H1 (cell line): ENCODE measurements at regions not wholly inside any gene's neighbourhood (a gene's known extent, or its start where the extent isn't known, plus 50 kb on each side); places are given as distances from the start of the nearest gene placed in this dataset.

Experiments
- CTCF ChIA-PET: fragments of 300-600 bp; sonication (Branson Sonifier 250); formaldehyde crosslinking; loops from one replicate; lab custom pipeline; 2021; ENCODE audit not compliant: partially characterized antibody; lab: Charles Lee
- POLR2A ChIA-PET: fragments of 300-600 bp; sonication (Branson Sonifier 250); formaldehyde crosslinking; loops from one replicate; lab custom pipeline; 2021; ENCODE audit warnings: inconsistent platforms; ENCODE audit not compliant: partially characterized antibody; lab: Charles Lee
- DNase-seq, 2 experiments: peaks; one replicate each; pipeline versions ENCODE4 v3.0.0 to v3.0.0-alpha.2; 2010 to 2022; ENCODE audit warnings: low spot score in 2 of 2, low read depth in 1 of 2, mixed read lengths in 1 of 2
- FAIRE-seq: peaks from 2 replicates; lab custom pipeline; 2011; peaks lifted over from hg19 to GRCh38; lab: Jason Lieb, UNC
- H2AFZ ChIP-seq: 2 replicates; pipeline ENCODE4 v1.8.1; 2012; ENCODE audit warnings: low read length, inconsistent platforms
- H2AK5ac ChIP-seq: 2 replicates; pipeline ENCODE4 v1.6.1; 2013; ENCODE audit warnings: low read depth, low read length
- H2BK120ac ChIP-seq: replicated peaks from 2 replicates; pipeline ENCODE3; 2013; ENCODE audit warnings: low read depth, low read length, inconsistent platforms
- H2BK12ac ChIP-seq: 2 replicates; pipeline ENCODE4 v1.6.1; 2013; ENCODE audit warnings: low read depth, low read length
- H2BK15ac ChIP-seq: 2 replicates; pipeline ENCODE4 v1.6.1; 2013; ENCODE audit warnings: low read length
- H2BK20ac ChIP-seq: 2 replicates; pipeline ENCODE4 v1.6.1; 2013; ENCODE audit warnings: low read length
- H2BK5ac ChIP-seq: 2 replicates; pipeline ENCODE4 v1.6.1; 2013; ENCODE audit warnings: low read depth, low read length
- H3K14ac ChIP-seq: 2 replicates; pipeline ENCODE4 v1.6.1; 2013; ENCODE audit warnings: inconsistent platforms; ENCODE audit not compliant: insufficient read length
- H3K18ac ChIP-seq: 2 replicates; pipeline ENCODE4 v1.6.1; 2013; ENCODE audit warnings: low read length; ENCODE audit errors: extremely low read depth
- H3K23ac ChIP-seq: 2 replicates; pipeline ENCODE4 v1.6.1; 2013; ENCODE audit warnings: inconsistent platforms; ENCODE audit not compliant: insufficient read length
- H3K23me2 ChIP-seq: 2 replicates; pipeline ENCODE4 v1.6.1; 2013; ENCODE audit warnings: low read depth, low read length
- H3K27ac ChIP-seq: 2 replicates; pipeline ENCODE4 v1.6.1; 2011; ENCODE audit warnings: low read depth, low read length, inconsistent platforms
- H3K27me3 ChIP-seq, 4 experiments: replicated peaks in 1 of 4; 1 replicate in 1 of 4; 2 replicates in 3 of 4; pipeline versions ENCODE4 v1.6.1 to v1.8.1; 2011 to 2013; ENCODE audit warnings: low read length in 3 of 4, mild to moderate bottlenecking in 3 of 4, inconsistent platforms in 2 of 4, mixed read lengths in 2 of 4, moderate library complexity in 1 of 4; ENCODE audit not compliant: control insufficient read depth in 3 of 4, insufficient read depth in 3 of 4; ENCODE audit errors: extremely low read depth in 1 of 4
- H3K36me3 ChIP-seq, 4 experiments: 2 replicates each; pipeline versions ENCODE4 v1.6.1 to v1.8.1; 2011 to 2013; ENCODE audit warnings: mild to moderate bottlenecking in 4 of 4, low read length in 3 of 4, moderate library complexity in 2 of 4, control low read depth in 1 of 4, inconsistent platforms in 1 of 4; ENCODE audit not compliant: insufficient read depth in 4 of 4, control insufficient read depth in 2 of 4
- H3K4ac ChIP-seq: replicated peaks from 2 replicates; pipeline ENCODE3; 2013; ENCODE audit warnings: low read length, low read depth, mixed read lengths, inconsistent platforms; ENCODE audit not compliant: insufficient read length
- H3K4me1 ChIP-seq, 4 experiments: replicated peaks in 1 of 4; 1 replicate in 1 of 4; 2 replicates in 3 of 4; pipeline versions ENCODE4 v1.6.1 to v1.8.1; 2011 to 2013; ENCODE audit warnings: low read length in 3 of 4, inconsistent platforms in 2 of 4, mixed read lengths in 1 of 4; ENCODE audit not compliant: insufficient read depth in 4 of 4, control insufficient read depth in 3 of 4
- H3K4me2 ChIP-seq, 2 experiments: 2 replicates each; pipeline versions ENCODE4 v1.6.1 to v1.8.1; 2011 to 2013; ENCODE audit warnings: low read depth in 2 of 2, low read length in 2 of 2, control low read depth in 1 of 2, inconsistent platforms in 1 of 2, mild to moderate bottlenecking in 1 of 2; ENCODE audit not compliant: insufficient read depth in 1 of 2
- H3K4me3 ChIP-seq, 4 experiments: fragments of 200-600, 300-600 bp in 1 of 4; sonication (generic), shearing (Covaris generic), sonication (Bioruptor Twin) in 1 of 4; 2 replicates each; pipeline versions ENCODE4 v1.5.1 to v1.8.1; 2011 to 2016; ENCODE audit warnings: low read length in 4 of 4, low read depth in 3 of 4, control low read depth in 2 of 4, inconsistent platforms in 2 of 4, mild to moderate bottlenecking in 2 of 4, mixed read lengths in 1 of 4, moderate library complexity in 1 of 4; ENCODE audit not compliant: insufficient read depth in 2 of 4; ENCODE audit errors: extremely low read depth in 1 of 4
- H3K56ac ChIP-seq: replicated peaks from 2 replicates; pipeline ENCODE3; 2013; ENCODE audit warnings: low read depth, mild to moderate bottlenecking, mixed read lengths, low read length, inconsistent platforms; ENCODE audit not compliant: insufficient read length
- H3K79me1 ChIP-seq: 2 replicates; pipeline ENCODE4 v1.6.1; 2013; ENCODE audit warnings: low read depth, low read length, control low read depth
- H3K79me2 ChIP-seq, 2 experiments: 2 replicates each; pipeline versions ENCODE4 v1.6.1 to v1.8.1; 2012 to 2013; ENCODE audit warnings: low read length in 2 of 2, mild to moderate bottlenecking in 2 of 2, inconsistent platforms in 1 of 2; ENCODE audit not compliant: insufficient read depth in 2 of 2, control insufficient read depth in 1 of 2
- H3K9ac ChIP-seq, 4 experiments: replicated peaks in 1 of 4; 1 replicate in 1 of 4; 2 replicates in 3 of 4; pipeline versions ENCODE4 v1.6.1 to v1.8.1; 2011 to 2013; ENCODE audit warnings: low read depth in 3 of 4, low read length in 3 of 4, control low read depth in 2 of 4, mild to moderate bottlenecking in 2 of 4, moderate library complexity in 2 of 4, inconsistent platforms in 1 of 4; ENCODE audit errors: extremely low read depth in 1 of 4
- H3K9me3 ChIP-seq, 2 experiments: 2 replicates each; pipeline versions ENCODE4 v1.6.1 to v1.8.1; 2012 to 2013; ENCODE audit warnings: mild to moderate bottlenecking in 2 of 2, moderate library complexity in 2 of 2, control low read depth in 1 of 2, inconsistent platforms in 1 of 2, low read depth in 1 of 2, low read length in 1 of 2, mixed read lengths in 1 of 2; ENCODE audit not compliant: insufficient read depth in 2 of 2
- H4K20me1 ChIP-seq, 2 experiments: replicated peaks in 1 of 2; 2 replicates each; pipeline versions ENCODE3 to v1.8.1; 2011 to 2013; ENCODE audit warnings: inconsistent platforms in 2 of 2, low read length in 2 of 2, mild to moderate bottlenecking in 1 of 2; ENCODE audit not compliant: insufficient read depth in 2 of 2, control insufficient read depth in 1 of 2
- H4K5ac ChIP-seq: 2 replicates; pipeline ENCODE4 v1.6.1; 2013; ENCODE audit warnings: low read length, low read depth, mixed read lengths, inconsistent platforms; ENCODE audit not compliant: insufficient read length
- H4K8ac ChIP-seq: 2 replicates; pipeline ENCODE4 v1.8.0; 2013; ENCODE audit warnings: mild to moderate bottlenecking, moderate library complexity, low read length, inconsistent platforms; ENCODE audit not compliant: insufficient read depth; ENCODE audit errors: extremely low read depth
- H4K91ac ChIP-seq: replicated peaks from 2 replicates; pipeline ENCODE3; 2013; ENCODE audit warnings: low read length, mixed read lengths, inconsistent platforms; ENCODE audit not compliant: insufficient read length
- BCL11A ChIP-seq, 2 experiments: IDR thresholded peaks; one replicate each; pipeline ENCODE4 v1.6.1; 2011; ENCODE audit warnings: low read depth in 2 of 2, low read length in 2 of 2, mild to moderate bottlenecking in 2 of 2
- CEBPB ChIP-seq: IDR thresholded peaks from 2 replicates; pipeline ENCODE4 v1.6.1; 2012; ENCODE audit warnings: low read depth, low read length
- CREB1 ChIP-seq: IDR thresholded peaks from 2 replicates; pipeline ENCODE4 v1.6.1; 2012; ENCODE audit warnings: inconsistent platforms
- CTBP2 ChIP-seq: IDR thresholded peaks from 2 replicates; pipeline ENCODE4 v1.7.0; 2011; ENCODE audit warnings: borderline replicate concordance, mild to moderate bottlenecking, moderate library complexity, mixed read lengths, low read length; ENCODE audit not compliant: insufficient read depth, insufficient read length
- HDAC2 ChIP-seq, 2 experiments: fragments of 300-600 bp in 1 of 2; sonication (generic) in 1 of 2; IDR thresholded peaks; 2 replicates each; pipeline ENCODE4 v1.6.1; 2011 to 2012; ENCODE audit warnings: low read depth in 2 of 2, low read length in 2 of 2, mild to moderate bottlenecking in 2 of 2, moderate library complexity in 2 of 2, borderline replicate concordance in 1 of 2, inconsistent platforms in 1 of 2
- HDAC6 ChIP-seq: IDR thresholded peaks from one replicate; pipeline ENCODE4 v1.7.1; 2012; ENCODE audit warnings: low read depth, mild to moderate bottlenecking, inconsistent platforms, low read length, moderate library complexity
- KDM5A ChIP-seq: fragments of 200-600 bp; IDR thresholded peaks from 2 replicates; pipeline ENCODE4 v1.7.1; 2012; ENCODE audit warnings: mild to moderate bottlenecking, low read length, inconsistent platforms, mixed read lengths
- NANOG ChIP-seq: IDR thresholded peaks from 2 replicates; pipeline ENCODE4 v1.6.1; 2011; ENCODE audit warnings: low read length, low read depth, mild to moderate bottlenecking, inconsistent platforms; ENCODE audit not compliant: insufficient read depth, poor library complexity, severe bottlenecking
- POU5F1 ChIP-seq: IDR thresholded peaks from 2 replicates; pipeline ENCODE4 v1.6.1; 2011; ENCODE audit warnings: low read depth, mild to moderate bottlenecking, low read length, moderate library complexity
- SIN3A ChIP-seq, 2 experiments: IDR thresholded peaks in 1 of 2; conservative IDR thresholded peaks in 1 of 2; 2 replicates each; pipeline ENCODE4 v1.6.1; 2011 to 2012; ENCODE audit warnings: low read length in 2 of 2, improper control_type of control experiment in 1 of 2, low read depth in 1 of 2, mild to moderate bottlenecking in 1 of 2
- SP2 ChIP-seq: IDR thresholded peaks from 2 replicates; pipeline ENCODE4 v1.6.1; 2012; ENCODE audit warnings: mild to moderate bottlenecking, low read length, inconsistent platforms
- SP4 ChIP-seq: IDR thresholded peaks from 2 replicates; pipeline ENCODE4 v1.6.1; 2012; ENCODE audit warnings: low read length, inconsistent platforms
- TAF1 ChIP-seq: IDR thresholded peaks from 2 replicates; pipeline ENCODE4 v1.6.1; 2011; ENCODE audit warnings: mild to moderate bottlenecking, low read depth, low read length
- TAF7 ChIP-seq: optimal IDR thresholded peaks from 2 replicates; pipeline ENCODE3; 2011; ENCODE audit warnings: low read depth, mild to moderate bottlenecking, inconsistent platforms, low read length, moderate library complexity, borderline replicate concordance
- WGBS, 2 experiments: shearing (Covaris generic) in 1 of 2; methylation state at CpG; one replicate each; pipeline versions ENCODE4 v1.1.6 to v1.1.7; 2013 to 2015; ENCODE audit warnings: low lambda C conversion rate in 2 of 2, mixed read lengths in 2 of 2, inconsistent platforms in 1 of 2, low coverage in 1 of 2, missing lambda C conversion rate in 1 of 2; ENCODE audit not compliant: insufficient replicate concordance in 2 of 2, insufficient coverage in 1 of 2, insufficient read length in 1 of 2; ENCODE audit errors: extremely low coverage in 1 of 2, missing lambda C conversion rate in 1 of 2; 5-methylcytosine and 5-hydroxymethylcytosine counted together

- no peak overlapping the region for H3K9ac ChIP-seq
- H2AFZ ChIP-seq = no peak overlapping the region
- H3K79me1 ChIP-seq = no peaks in the 10 kb centered on the region
- no peaks in the 10 kb centered on the region for H3K9me3 ChIP-seq
- H3K79me2 ChIP-seq = no peaks in the 10 kb centered on the region
- no peak overlapping the region for H4K91ac ChIP-seq
- H2AK5ac ChIP-seq = no peak overlapping the region
- H2BK12ac ChIP-seq = no peak overlapping the region
- no peak overlapping the region for H2BK15ac ChIP-seq
- H3K56ac ChIP-seq = no peak overlapping the region
- H3K18ac ChIP-seq = no peak overlapping the region
- WGBS, 2 experiments = 93% methylated on average over 3 of the region's 3 CpGs; no CpG with 5 or more reads in 1 of the 2 experiments
- no peak overlapping the region for H3K4me2 ChIP-seq
- POLR2A ChIA-PET = no interaction called here
- FAIRE-seq (no peak), DNase-seq (no peak)
- H3K27me3 ChIP-seq = no peaks in the 10 kb centered on the region
- no peak overlapping the region for H3K4ac ChIP-seq
- H3K27ac ChIP-seq = no peak overlapping the region
- H3K36me3 ChIP-seq = no peaks in the 10 kb centered on the region
- H4K5ac ChIP-seq = no peak overlapping the region
- CTCF ChIA-PET = interaction anchor here (0.9 to 2.0 kb wide), 2 partner anchors 11 to 143 kb away, joined by 3 to 6 read pairs; no protein-coding TSS in a partner anchor
- H2BK5ac ChIP-seq = no peak overlapping the region
- no peaks in the 10 kb centered on the region; the same call in 1 of the 2 replicates for H3K23me2 ChIP-seq
- no peak overlapping the region for H2BK20ac ChIP-seq
- H3K4me3 ChIP-seq = no peak overlapping the region
- H2BK120ac ChIP-seq = no peak overlapping the region
- no peaks in the 10 kb centered on the region for H3K4me1 ChIP-seq
- no peaks in the 10 kb centered on the region for H4K20me1 ChIP-seq
- no peak overlapping the region for H3K14ac ChIP-seq
- H4K8ac ChIP-seq = no peak overlapping the region
- no peak overlapping the region for H3K23ac ChIP-seq
- TF ChIP-seq CEBPB = no peak
- no peak for TF ChIP-seq CTBP2
- TF ChIP-seq TAF7 = no peak
- no peak for TF ChIP-seq HDAC2 (IDR thresholded peaks at IDR 0.05; ENCODE audit: borderline replicate concordance in 1 of 2, low read depth in 2 of 2, low read length in 2 of 2)
- no peak for TF ChIP-seq BCL11A (IDR thresholded peaks at IDR 0.05; ENCODE audit: low read depth in 2 of 2, low read length in 2 of 2)
- TF ChIP-seq SP4 = no peak
- TF ChIP-seq HDAC6 = no peak
- TF ChIP-seq POU5F1 = no peak
- TF ChIP-seq CREB1 = no peak
- TF ChIP-seq TAF1 = no peak
- TF ChIP-seq SP2 = no peak
- TF ChIP-seq KDM5A = no peak
- TF ChIP-seq NANOG = no peak
- no peak for TF ChIP-seq SIN3A (conservative IDR thresholded peaks at IDR 0.05 in 1 of 2, IDR thresholded peaks at IDR 0.05 in 1 of 2; ENCODE audit: low read depth in 1 of 2, low read length in 2 of 2)
Observed at GRCh38 chr2:12183032-12183645, 436.7 kb downstream of the LPIN1 start.
